Activated T-cell treated with anti-CD3 and anti-CD28 coated beads, Interleukin-2, amount 50 U/mL, for 72 hours (primary cell): ENCODE measurements at regions not wholly inside any gene's neighbourhood (a gene's known extent, or its start where the extent isn't known, plus 50 kb on each side); places are given as distances from the start of the nearest gene placed in this dataset.
"Not testable (repeated sequence)": the region's sequence is repeated elsewhere in the genome, so short reads cannot be mapped to it uniquely, and the experiment has no call there.

ENCODE experiments used
- ATAC-seq, 2 donors: fragments of 150-1000 bp; cut with Tn5 transposase; replicated peaks in 1 of 2; 2 replicates each; pipeline ENCODE4 v1.10.0; 2021; ENCODE audit warnings: moderate library complexity in 2 of 2, mild to moderate bottlenecking in 1 of 2
- DNase-seq, 2 donors: peaks; one replicate each; pipeline ENCODE4 v3.0.0; 2021 to 2022; ENCODE audit warnings: mixed read lengths in 1 of 2
- H3K27ac Mint-ChIP-seq: one replicate; pipeline ENCODE4 v1.8.0; 2022; ENCODE audit warnings: mild to moderate bottlenecking, moderate library complexity, mixed read lengths
- H3K27me3 Mint-ChIP-seq: one replicate; pipeline ENCODE4 v1.8.0; 2022; ENCODE audit warnings: low read depth, mixed read lengths
- H3K36me3 Mint-ChIP-seq, 2 donors: one replicate each; pipeline ENCODE4 v1.8.0; 2022; ENCODE audit warnings: mixed read lengths in 2 of 2, mild to moderate bottlenecking in 1 of 2; ENCODE audit not compliant: insufficient read depth in 2 of 2
- H3K4me1 Mint-ChIP-seq: one replicate; pipeline ENCODE4 v1.8.0; 2022; ENCODE audit warnings: low read depth, mixed read lengths
- H3K4me3 Mint-ChIP-seq, 2 donors: one replicate each; pipeline ENCODE4 v1.8.0; 2022; ENCODE audit warnings: mild to moderate bottlenecking in 2 of 2, mixed read lengths in 2 of 2, moderate library complexity in 2 of 2
- H3K9me3 Mint-ChIP-seq, 2 donors: one replicate each; pipeline ENCODE4 v1.8.0; 2022; ENCODE audit warnings: mixed read lengths in 2 of 2

DNA sequence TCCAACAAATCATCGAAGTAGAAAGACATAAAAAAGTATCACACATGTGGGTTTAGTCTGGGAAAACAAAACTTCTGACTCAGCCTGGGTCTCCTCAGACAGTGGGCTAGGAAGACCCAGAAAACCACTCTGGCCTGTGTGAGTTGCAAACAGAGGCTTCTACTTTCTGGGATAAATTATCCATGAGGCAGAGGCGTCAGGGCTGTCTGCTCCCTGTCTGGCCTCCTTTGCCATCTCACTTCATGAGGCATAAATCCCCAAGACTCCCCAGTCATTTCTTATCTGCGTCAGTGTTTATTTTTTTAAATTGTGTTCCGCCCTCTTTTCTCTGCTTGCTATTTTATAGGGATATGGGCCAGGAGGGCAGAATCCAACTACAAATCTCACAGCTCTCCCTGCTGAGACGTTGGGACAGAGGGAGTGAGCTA, 80.6 kb upstream of the TRABD2B start:
- H3K9me3 Mint-ChIP-seq = no peaks in the 10 kb centered on the region
- no peak for ATAC-seq

DNA sequence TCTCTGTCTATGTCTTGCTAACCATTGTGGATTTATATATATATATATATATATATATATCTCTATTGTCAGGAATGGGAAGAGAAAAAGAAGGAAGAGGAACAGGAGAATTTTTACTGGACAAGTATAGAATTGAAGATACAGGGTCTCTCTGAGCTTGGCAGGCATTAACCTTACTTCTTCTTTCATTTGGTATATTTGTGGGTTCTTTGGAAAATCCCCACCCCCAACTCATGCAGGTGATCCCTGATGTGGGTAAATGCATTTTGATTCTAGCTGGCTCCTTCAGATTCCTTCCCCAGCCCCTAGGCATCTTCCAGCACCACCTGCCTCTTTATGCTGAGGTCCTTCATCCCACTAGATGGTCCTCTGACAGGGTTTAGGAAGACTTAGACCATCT, 78.8 kb upstream of the TRABD2B start:
- ATAC-seq = no peak
- H3K4me3 Mint-ChIP-seq = no peak overlapping the region
- no peaks in the 10 kb centered on the region for H3K4me1 Mint-ChIP-seq
- H3K27me3 Mint-ChIP-seq = peaks cover 17% of the 10 kb centered on the region
- no peaks in the 10 kb centered on the region for H3K9me3 Mint-ChIP-seq
- H3K36me3 Mint-ChIP-seq = no peaks in the 10 kb centered on the region
- DNase-seq = no peak
- no peak overlapping the region for H3K27ac Mint-ChIP-seq

More for the DNA sequence above, 80.6 kb upstream of the TRABD2B start:
- Mint-ChIP-seq H3K27ac (no peak overlapping the region), H3K4me3 (no peak overlapping the region), H3K4me1 (no peaks in the 10 kb centered on the region), H3K27me3 (peaks cover 10% of the 10 kb centered on the region), H3K36me3 (no peaks in the 10 kb centered on the region)
- no peak for DNase-seq

DNA sequence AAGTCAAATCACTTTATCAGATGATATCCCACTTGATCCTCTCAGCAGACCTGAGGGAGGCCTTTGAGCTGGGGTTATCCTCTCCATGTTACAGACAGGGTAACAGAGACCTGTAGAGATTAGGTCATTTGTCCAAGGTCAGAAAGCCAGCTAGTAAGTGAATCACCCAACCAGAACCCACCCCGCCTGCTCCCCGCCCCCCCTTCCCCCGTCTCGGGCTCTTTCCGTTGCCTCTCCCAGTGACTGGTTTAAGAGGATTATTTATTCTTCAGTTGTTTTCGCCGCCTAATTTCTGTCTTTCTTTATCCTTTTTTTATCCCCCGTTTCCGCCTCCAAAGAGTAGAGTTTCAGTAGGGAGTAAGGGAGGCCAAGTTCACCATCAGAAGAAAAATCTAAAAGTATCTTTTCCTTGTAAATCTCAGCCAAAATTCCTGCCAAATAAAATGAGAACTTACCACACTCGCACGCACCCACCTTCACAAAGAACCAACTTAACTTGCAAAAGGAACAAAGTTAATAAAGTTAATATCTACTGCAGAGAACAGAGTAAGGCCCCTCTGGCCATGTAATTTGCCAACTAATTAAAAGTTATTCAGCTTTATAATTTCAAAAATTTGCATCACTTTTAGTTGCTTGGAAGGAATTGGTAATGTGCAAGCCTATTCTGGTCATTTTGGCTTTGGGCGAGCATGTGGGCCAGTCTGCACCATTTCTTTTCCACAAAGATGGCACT, 76.8 kb upstream of the TRABD2B start:
- Mint-ChIP-seq H3K27me3 (peaks cover 17% of the 10 kb centered on the region), H3K4me3 (no peak overlapping the region), H3K27ac (no peak overlapping the region), H3K9me3 (no peaks in the 10 kb centered on the region), H3K36me3 (no peaks in the 10 kb centered on the region), H3K4me1 (no peaks in the 10 kb centered on the region)
- no peak for ATAC-seq
- no peak for DNase-seq

DNA sequence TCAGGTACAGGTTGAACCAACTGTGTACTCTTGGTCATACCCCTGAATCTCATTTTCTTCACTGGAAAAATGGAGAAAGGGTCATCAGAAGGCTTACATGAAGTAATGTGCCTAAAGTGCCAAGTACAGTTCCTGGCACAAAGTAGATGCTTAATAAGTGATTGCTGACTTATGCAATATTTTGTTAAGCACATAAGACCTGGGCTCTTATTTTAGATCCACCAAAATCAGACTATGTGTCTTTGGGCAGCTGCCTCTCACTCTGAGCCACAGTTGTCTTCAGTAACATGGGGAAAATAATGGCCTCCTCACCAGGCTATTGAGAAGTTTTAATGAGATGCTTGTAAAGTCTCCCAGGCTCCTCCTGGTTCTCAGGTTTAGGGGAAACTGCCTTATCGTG, 74.3 kb upstream of the TRABD2B start:
- H3K4me3 Mint-ChIP-seq = no peak overlapping the region
- ATAC-seq = no peak
- no peak overlapping the region for H3K27ac Mint-ChIP-seq
- peaks cover 13% of the 10 kb centered on the region for H3K27me3 Mint-ChIP-seq
- no peaks in the 10 kb centered on the region for H3K9me3 Mint-ChIP-seq
- no peak for DNase-seq
- H3K4me1 Mint-ChIP-seq = no peaks in the 10 kb centered on the region
- no peaks in the 10 kb centered on the region for H3K36me3 Mint-ChIP-seq

DNA sequence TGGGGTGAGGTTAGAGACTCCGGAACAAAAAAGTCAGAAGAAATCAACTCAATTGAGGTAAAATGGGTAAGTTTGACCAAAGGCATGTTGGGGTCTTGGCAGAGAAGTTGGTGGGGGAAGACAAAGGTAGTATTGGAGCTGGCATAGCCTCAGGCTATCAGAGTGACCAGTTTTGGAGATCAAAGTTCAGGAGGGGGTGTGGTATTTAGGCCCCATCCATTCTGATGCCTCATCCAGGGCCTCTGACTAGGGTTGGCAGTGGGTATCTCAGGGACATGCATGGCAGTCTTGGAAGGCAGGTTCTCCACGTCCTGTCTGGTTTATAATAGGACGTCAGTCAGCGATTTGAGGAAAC, 73.2 kb upstream of the TRABD2B start:
- H3K4me3 Mint-ChIP-seq = no peak overlapping the region
- H3K4me1 Mint-ChIP-seq = no peaks in the 10 kb centered on the region
- no peak overlapping the region for H3K27ac Mint-ChIP-seq
- H3K9me3 Mint-ChIP-seq = no peaks in the 10 kb centered on the region
- no peak for DNase-seq
- H3K36me3 Mint-ChIP-seq = no peaks in the 10 kb centered on the region
- no peak for ATAC-seq
- H3K27me3 Mint-ChIP-seq = peaks cover 7% of the 10 kb centered on the region

DNA sequence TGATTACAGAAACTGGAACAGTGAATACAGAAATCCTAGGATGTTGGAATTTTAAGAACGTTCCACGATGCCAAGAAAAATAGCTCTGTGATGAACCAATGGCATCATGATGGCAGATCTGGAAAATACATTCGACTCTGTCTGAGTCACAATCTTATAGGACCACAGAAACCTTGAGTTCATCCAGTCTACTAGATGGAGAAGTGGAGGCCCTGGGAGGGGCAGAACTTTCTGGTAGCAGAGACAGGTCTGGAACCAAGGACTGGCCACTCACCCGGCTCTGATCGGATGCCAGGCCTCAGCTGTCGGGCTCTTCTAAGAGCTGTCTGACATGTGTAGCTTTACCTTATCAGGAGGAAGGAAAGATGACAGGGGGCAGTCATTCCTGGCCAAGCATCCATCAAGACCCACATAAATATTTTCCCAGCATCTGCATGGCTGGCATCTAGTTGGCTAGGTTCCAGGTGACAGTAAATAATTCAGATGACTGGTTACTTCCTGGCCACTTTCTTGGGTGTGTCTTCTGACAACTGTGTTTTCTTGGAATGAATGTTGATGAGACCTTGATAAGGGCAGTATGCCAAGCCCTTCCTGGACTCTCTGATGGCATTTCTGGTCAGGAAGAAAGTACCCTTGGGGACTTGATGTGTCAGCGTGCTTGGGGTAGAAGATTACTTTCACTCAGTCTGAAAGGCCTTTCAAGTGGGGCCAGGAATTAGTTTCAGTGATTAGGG, 72.6 kb upstream of the TRABD2B start:
- DNase-seq (no peak), ATAC-seq (no peak)
- H3K27me3 Mint-ChIP-seq = peaks cover 7% of the 10 kb centered on the region
- no peaks in the 10 kb centered on the region for H3K4me1 Mint-ChIP-seq
- H3K9me3 Mint-ChIP-seq = no peaks in the 10 kb centered on the region
- no peak overlapping the region for H3K4me3 Mint-ChIP-seq
- no peak overlapping the region for H3K27ac Mint-ChIP-seq
- no peaks in the 10 kb centered on the region for H3K36me3 Mint-ChIP-seq

DNA sequence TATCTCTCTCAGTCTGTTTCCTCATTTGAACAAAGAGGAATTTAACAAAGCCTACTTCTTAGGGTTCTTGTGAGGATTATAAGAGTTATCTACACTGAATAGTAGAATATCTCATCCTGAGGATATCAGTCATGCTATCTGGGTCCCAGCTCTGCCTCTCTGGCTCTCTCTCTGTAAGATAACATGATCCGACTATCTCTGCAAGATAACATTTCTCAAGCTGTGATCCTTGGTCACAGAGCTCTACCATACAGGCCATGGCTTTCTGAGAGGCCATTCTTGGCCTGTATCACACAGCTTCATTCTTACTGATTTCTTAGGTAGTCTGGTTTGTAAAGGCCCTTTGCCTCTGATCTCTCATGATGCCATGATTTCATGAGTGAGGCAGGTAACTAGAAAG, 71.0 kb upstream of the TRABD2B start:
- no peaks in the 10 kb centered on the region for H3K9me3 Mint-ChIP-seq
- DNase-seq = no peak
- H3K4me1 Mint-ChIP-seq = no peaks in the 10 kb centered on the region

DNA sequence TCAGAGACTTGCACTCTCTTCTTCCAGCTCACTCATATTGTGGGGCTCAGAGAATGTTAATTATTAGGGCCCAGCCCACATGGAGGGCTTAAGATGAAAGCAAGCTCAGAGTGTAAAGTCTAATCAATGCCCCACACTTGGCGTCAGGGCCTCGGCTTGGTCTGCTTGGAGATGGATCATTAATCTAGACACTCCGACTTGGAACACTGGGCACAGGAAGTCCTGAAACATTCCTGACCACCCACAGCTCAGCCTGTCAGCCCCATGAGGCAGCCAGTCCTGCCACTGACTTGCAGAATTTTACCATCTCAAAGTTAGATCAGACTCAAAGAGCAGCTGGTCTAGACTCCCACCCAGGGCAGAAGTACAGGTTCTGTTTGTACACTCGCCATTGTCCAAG, 69.8 kb upstream of the TRABD2B start:
- ATAC-seq (no peak), DNase-seq (no peak)
- Mint-ChIP-seq H3K4me3 (no peak overlapping the region), H3K36me3 (no peaks in the 10 kb centered on the region), H3K27ac (no peak overlapping the region), H3K27me3 (no peaks in the 10 kb centered on the region), H3K4me1 (no peaks in the 10 kb centered on the region), H3K9me3 (no peaks in the 10 kb centered on the region)

More for the DNA sequence above, 71.0 kb upstream of the TRABD2B start:
- Mint-ChIP-seq H3K27ac (no peak overlapping the region), H3K4me3 (no peak overlapping the region), H3K36me3 (no peaks in the 10 kb centered on the region), H3K27me3 (peaks cover 7% of the 10 kb centered on the region)
- no peak for ATAC-seq

DNA sequence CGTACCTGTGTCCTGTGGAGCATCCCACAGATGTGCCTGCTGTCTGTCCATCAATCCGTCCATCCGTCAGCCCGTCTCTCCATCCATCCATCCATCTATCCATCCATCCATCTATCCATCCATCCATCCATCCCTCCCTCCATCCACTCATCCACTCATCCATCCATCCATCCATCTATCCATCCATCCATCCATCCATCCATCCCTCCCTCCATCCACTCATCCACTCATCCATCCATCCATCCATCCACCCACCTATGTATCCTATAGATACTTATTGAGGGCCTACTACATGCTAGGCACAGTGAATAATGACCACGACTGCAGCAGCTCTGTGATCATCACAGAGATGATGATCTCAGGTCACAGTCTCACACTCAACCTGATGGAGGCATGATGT, 67.5 kb upstream of the TRABD2B start:
- ATAC-seq, DNase-seq, H3K36me3 Mint-ChIP-seq, H3K4me3 Mint-ChIP-seq, H3K27me3 Mint-ChIP-seq, H3K9me3 Mint-ChIP-seq, H3K4me1 Mint-ChIP-seq, H3K27ac Mint-ChIP-seq: not testable (repeated sequence)

DNA sequence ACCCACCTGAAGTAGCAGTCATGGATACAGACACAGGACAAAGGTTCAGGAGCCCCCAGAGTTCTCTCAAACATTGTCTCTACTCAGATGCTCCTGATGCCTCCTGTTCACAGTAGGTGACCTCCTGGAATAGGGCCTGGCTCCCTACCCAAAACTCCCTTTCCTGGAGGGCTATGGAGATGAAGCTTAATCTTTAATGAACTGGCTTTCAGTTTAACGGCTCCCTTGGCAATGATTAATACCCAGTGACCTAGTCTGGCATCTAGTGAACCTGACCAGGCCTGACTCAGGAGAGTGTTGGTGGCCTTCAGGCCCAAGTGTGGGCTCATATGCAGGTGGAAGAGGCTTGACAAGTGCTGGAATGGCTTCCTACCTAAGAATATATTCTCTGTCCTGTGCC, 65.2 kb upstream of the TRABD2B start:
- Mint-ChIP-seq H3K27ac (no peak overlapping the region), H3K4me1 (no peaks in the 10 kb centered on the region), H3K27me3 (no peaks in the 10 kb centered on the region), H3K36me3 (no peaks in the 10 kb centered on the region), H3K4me3 (no peak overlapping the region), H3K9me3 (no peaks in the 10 kb centered on the region)
- DNase-seq = no peak
- no peak for ATAC-seq

DNA sequence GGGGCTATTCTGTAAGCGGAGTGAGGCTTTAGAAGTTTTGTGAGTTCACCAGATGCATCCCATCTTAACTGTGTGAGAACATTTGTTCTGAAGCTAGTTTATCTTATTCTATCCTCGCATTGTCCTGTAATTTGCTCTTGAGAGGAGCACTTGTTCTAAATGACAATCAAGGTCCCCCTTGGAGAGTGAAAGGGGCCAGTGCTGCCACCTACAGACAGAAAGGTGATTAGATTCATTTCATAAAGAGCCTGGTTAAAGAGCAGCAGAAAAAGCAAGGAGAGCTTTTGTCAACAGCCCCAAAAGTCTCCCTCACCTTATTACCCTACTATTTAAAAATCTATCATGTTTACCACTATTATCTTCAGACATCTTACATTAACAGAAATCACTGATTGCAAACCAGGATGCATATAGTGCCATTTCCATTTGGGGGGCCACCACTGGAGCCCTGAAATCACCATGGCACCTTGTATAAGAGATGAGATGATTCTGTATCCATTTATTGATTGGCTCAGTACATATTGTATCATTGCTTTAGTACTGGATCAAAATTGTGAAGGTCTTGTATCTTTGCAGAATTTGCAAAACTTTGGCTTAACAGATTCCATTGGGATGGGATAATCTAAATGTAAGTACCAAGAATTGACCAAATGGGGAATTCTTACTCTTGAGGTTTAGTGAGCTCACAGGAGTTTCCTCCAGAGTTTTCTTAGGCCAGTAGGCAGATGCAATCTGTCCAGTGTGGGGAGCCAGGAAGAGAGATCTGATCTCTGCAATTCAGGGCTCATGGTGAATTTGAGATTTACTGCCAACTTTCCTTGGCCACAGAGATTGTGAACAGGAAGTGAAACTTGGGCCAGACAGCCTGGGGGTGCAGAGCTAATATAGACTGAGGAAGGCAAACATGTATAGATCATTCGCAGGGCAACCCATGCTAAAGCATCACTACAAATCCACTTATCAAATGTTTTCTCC, 64.3 kb upstream of the TRABD2B start:
- H3K36me3 Mint-ChIP-seq = no peaks in the 10 kb centered on the region
- no peak overlapping the region for H3K4me3 Mint-ChIP-seq
- H3K4me1 Mint-ChIP-seq = no peaks in the 10 kb centered on the region
- H3K9me3 Mint-ChIP-seq = no peaks in the 10 kb centered on the region
- H3K27ac Mint-ChIP-seq = no peak overlapping the region
- ATAC-seq (no peak), DNase-seq (peak; percentile 25 to 26)
- no peaks in the 10 kb centered on the region for H3K27me3 Mint-ChIP-seq

DNA sequence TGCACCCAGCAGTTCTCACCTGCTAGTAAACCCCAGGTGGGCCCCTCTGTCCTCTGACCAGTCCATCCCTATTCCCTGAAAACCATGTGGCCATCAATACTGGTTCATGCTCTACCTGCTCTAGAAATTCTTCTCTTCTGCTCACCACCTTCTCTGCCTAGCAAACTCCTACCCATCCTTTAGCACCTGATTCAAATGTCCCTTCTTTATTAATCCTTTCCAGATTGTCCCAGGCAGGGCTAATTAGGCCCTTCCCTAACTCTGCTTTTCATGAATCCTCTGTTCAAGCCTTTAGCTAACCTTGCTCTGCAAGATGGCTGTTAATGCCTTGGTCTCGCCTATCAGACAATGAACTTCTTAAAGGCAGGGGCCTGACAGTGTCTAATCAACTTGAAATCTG, 62.1 kb upstream of the TRABD2B start:
- ATAC-seq = no peak
- Mint-ChIP-seq H3K4me3 (no peak overlapping the region), H3K4me1 (no peaks in the 10 kb centered on the region), H3K9me3 (no peaks in the 10 kb centered on the region), H3K27ac (no peak overlapping the region), H3K27me3 (peaks cover 6% of the 10 kb centered on the region), H3K36me3 (no peaks in the 10 kb centered on the region)
- DNase-seq = no peak
